ENCODE measurements at regions not wholly inside any gene's neighbourhood (a gene's known extent, or its start where the extent isn't known, plus 50 kb on each side); places are given as distances from the start of the nearest gene placed in this dataset.
A peak's percentile ranks its signal among the peaks of the same experiment; 100 is the strongest.

DNA sequence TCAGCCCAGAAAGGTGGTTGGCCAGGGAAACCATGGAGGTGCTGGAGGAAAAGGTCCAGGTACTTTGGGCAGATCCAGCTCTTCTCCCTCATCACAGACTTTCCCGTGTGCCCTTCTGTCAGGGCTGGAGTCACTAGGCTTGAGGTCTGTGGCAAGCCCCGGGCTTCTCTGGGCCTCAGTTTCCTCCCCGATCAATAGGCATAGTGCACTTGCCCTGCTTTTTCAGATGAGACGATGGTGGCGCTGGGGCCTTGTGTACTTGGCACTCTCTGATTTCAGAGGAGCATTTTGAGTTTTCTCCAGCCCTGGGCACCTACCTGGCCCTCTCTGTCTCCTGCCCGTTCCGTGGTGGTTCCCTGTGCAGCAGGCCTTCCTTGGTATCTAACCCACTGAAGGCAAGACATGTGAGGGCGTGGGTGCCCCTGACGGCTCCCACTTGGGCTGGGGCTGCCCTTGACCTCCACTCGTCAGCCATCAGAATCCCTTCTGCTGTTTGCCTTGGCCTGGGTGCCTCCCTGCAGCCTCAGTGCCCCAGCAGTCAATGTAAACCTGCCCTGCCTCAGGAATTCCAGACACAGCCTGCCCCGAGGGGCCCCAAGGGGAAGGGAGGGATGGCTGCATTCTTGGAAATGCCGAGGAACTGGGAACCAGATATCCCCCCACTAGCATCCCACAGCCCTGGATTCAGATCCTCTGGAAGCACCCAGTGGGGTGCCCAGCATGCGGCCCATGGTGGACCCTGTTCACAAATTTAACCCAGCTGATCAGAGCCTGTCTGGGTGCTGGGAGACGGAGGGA lies 66.3 kb upstream of the COL5A1 start:
- H3K4me1 ChIP-seq: no peaks in the 10 kb centered on the region
- no peaks in the 10 kb centered on the region for H3K27me3 ChIP-seq
- DNase-seq (peak in 1 of 2 donors; percentile 3), ATAC-seq (ENCODE audit: low FRiP score in 2 of 2) (no peak)
- 74 to 79% methylated on average over 11 to 14 of the region's 14 CpGs for WGBS, 2 donors
- no peaks in the 10 kb centered on the region for H3K36me3 ChIP-seq
- no peaks in the 10 kb centered on the region for H3K9me3 ChIP-seq
- H3K27ac ChIP-seq: no peak overlapping the region
- no peak for TF ChIP-seq POLR2AphosphoS5 (IDR thresholded peaks at IDR 0.05)
- TF ChIP-seq, protein P1, sequence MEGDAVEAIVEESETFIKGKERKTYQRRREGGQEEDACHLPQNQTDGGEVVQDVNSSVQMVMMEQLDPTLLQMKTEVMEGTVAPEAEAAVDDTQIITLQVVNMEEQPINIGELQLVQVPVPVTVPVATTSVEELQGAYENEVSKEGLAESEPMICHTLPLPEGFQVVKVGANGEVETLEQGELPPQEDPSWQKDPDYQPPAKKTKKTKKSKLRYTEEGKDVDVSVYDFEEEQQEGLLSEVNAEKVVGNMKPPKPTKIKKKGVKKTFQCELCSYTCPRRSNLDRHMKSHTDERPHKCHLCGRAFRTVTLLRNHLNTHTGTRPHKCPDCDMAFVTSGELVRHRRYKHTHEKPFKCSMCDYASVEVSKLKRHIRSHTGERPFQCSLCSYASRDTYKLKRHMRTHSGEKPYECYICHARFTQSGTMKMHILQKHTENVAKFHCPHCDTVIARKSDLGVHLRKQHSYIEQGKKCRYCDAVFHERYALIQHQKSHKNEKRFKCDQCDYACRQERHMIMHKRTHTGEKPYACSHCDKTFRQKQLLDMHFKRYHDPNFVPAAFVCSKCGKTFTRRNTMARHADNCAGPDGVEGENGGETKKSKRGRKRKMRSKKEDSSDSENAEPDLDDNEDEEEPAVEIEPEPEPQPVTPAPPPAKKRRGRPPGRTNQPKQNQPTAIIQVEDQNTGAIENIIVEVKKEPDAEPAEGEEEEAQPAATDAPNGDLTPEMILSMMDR (IDR thresholded peaks at IDR 0.05): no peak
- TF ChIP-seq POLR2A (IDR thresholded peaks at IDR 0.05): no peak
- TF ChIP-seq EP300 (IDR thresholded peaks at IDR 0.05): no peak
- no peak overlapping the region for H3K4me3 ChIP-seq

- WGBS, 2 donors: 54 to 60% methylated on average over 3 of the region's 3 CpGs
- Histone ChIP-seq H3K36me3 (no peaks in the 10 kb centered on the region), H3K4me1 (no peaks in the 10 kb centered on the region), H3K4me3 (no peak overlapping the region), H3K9me3 (no peaks in the 10 kb centered on the region), H3K27me3 (no peaks in the 10 kb centered on the region), H3K27ac (no peak overlapping the region)
- no peak for ATAC-seq (ENCODE audit: low FRiP score in 2 of 2)
- no peak for DNase-seq
- TF ChIP-seq POLR2A (IDR thresholded peaks at IDR 0.05) (no peak), EP300 (IDR thresholded peaks at IDR 0.05) (no peak), POLR2AphosphoS5 (IDR thresholded peaks at IDR 0.05) (no peak)
- TF ChIP-seq, protein P1 (IDR thresholded peaks at IDR 0.05): no peak
Observed at GRCh38 chr9:134575901-134576176, 65.8 kb upstream of the COL5A1 start.

DNA sequence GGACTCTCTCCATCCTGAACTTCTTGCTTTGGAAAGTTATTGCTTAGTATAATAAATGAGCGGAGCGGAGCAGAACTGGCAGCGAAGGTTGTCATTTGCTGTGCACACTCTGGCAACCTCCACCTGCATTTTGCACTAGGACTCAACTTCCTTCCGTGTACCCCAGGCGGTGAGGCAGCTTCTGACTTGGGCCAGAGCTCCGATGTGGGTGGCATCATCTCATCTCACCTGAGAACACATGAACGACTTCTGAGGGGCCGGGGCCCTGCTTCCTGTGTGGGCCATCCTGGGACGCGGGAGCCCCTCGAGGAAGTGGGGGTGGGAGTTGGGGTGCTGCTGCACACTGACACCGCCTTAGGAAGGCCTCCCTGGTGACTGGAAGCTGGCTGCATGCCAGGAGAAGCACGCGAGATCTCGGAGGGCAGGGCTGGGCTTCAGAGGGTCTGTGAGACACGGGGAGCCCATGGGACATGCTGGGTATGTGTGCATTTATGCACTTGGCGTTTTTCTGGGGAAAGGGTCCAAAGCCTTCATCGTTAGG lies 56.5 kb upstream of the COL5A1 start:
- Histone ChIP-seq H3K9me3 (no peaks in the 10 kb centered on the region), H3K27me3 (no peaks in the 10 kb centered on the region), H3K36me3 (no peaks in the 10 kb centered on the region), H3K27ac (no peak overlapping the region), H3K4me3 (no peak overlapping the region), H3K4me1 (no peaks in the 10 kb centered on the region)
- TF ChIP-seq, protein P1 (IDR thresholded peaks at IDR 0.05): no peak
- TF ChIP-seq POLR2A (IDR thresholded peaks at IDR 0.05) (no peak), POLR2AphosphoS5 (IDR thresholded peaks at IDR 0.05) (no peak)
- ATAC-seq (ENCODE audit: low FRiP score in 2 of 2) (no peak), DNase-seq (peak in 1 of 2 donors; percentile 13)
- WGBS, 2 donors: 58 to 62% methylated on average over 6 to 17 of the region's 18 CpGs

- H3K27ac ChIP-seq: no peak overlapping the region
- DNase-seq (peak; percentile 20 to 56), ATAC-seq (ENCODE audit: low FRiP score in 2 of 2) (peak; percentile 26 to 49)
- H3K9me3 ChIP-seq: no peaks in the 10 kb centered on the region
- H3K27me3 ChIP-seq: no peaks in the 10 kb centered on the region
- no peak for TF ChIP-seq EP300 (IDR thresholded peaks at IDR 0.05)
- TF ChIP-seq POLR2AphosphoS5 (IDR thresholded peaks at IDR 0.05): no peak
- TF ChIP-seq POLR2A (IDR thresholded peaks at IDR 0.05): no peak
- TF ChIP-seq, protein P1 (IDR thresholded peaks at IDR 0.05): no peak
- no peaks in the 10 kb centered on the region for H3K36me3 ChIP-seq
- H3K4me1 ChIP-seq: peaks cover 0 to 7% (median 0%) of the 10 kb centered on the region in 4 donors
- WGBS, 2 donors: 83 to 87% methylated on average over 19 to 28 of the region's 28 CpGs
- H3K4me3 ChIP-seq: no peak overlapping the region
Observed at GRCh38 chr9:134585746-134586706, 55.6 kb upstream of the COL5A1 start.
